Myocyte (in vitro differentiated cells): ENCODE measurements at regions not wholly inside any gene's neighbourhood (a gene's known extent, or its start where the extent isn't known, plus 50 kb on each side); places are given as distances from the start of the nearest gene placed in this dataset.
"Not testable (repeated sequence)": the region's sequence is repeated elsewhere in the genome, so short reads cannot be mapped to it uniquely, and the experiment has no call there.

ENCODE experiments used
- DNase-seq: peaks from one replicate; pipeline ENCODE4 v3.0.0-alpha.2; 2012; ENCODE audit warnings: low read depth

- no peak for DNase-seq
Measured at GRCh38 chr3:178217479-178217878, 318.8 kb upstream of the KCNMB2 start.

DNA sequence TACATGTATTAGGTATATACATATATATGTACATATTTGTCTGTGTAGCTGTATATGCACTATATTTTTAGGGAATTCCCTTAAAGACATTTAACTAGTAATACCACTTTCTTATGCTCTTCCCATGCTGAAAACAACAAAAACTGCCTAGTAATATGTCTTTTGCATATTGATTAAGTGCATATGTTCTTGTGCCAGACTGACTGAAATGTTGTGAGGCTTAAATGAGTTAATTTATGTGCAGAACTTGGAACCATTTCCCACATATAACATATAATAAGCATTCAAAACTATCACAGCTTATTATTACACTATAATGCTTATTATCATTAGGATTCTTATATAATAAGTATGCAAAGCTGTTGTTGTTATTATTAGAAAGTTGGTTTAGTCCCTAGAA, 318.0 kb upstream of the KCNMB2 start:
- DNase-seq: no peak

DNA sequence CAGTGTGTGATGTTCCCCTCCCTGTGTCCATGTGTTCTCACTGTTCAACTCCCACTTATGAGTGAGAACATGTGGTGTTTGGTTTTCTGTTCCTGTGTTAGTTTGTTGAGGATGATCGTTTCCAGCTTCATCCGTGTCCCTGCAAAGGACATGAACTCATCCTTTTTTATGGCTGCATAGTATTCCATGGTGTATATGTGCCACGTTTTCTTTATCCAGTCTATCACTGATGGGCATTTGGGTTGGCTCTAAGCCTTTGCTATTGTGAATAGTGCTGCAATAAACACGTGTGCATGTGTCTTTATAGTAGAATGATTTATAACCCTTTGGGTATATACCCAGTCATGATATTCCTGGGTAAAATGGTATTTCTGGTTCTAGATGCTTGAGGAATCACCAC, 316.6 kb upstream of the KCNMB2 start:
- DNase-seq: not testable (repeated sequence)

DNA sequence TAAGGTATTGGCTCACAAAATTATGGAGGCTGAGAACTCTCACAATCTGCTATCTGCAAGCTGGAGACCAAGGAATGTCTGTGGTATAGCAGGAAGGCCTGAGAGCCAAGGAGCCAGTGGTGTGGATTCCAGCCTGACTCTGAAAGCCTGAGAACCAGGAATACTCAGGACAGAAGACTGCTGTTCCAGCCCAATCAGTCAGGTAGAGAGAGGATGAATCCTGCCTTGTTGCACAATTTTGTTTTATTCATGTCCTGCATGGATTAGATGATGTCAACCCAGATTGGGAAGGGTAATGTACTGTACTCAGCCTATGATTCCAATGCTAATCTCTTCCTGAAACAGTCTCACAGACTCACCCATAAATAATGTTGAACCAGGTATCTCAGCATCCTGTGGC, 312.4 kb upstream of the KCNMB2 start:
- DNase-seq: peak; percentile 37

DNA sequence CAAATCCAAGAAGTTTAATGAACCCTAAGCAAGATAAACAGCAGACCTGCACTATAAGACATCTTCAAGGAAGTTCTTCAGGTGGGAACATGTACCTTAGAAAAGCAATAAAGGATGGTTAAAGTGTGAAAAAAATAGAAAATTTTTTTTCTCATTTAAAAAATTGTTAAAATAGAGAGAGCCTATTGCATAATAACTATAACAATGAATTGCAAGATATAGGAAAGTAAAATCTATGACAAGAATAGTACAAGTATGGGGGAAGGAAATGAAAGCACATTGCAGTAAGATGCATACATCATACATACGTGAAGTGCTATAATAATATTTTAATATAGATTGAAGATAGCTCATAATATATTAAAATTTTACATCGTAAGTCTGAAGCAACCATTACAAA, 310.1 kb upstream of the KCNMB2 start:
- DNase-seq: no peak

- no peak for DNase-seq
Measured at GRCh38 chr3:178231645-178232044, 304.6 kb upstream of the KCNMB2 start.

DNA sequence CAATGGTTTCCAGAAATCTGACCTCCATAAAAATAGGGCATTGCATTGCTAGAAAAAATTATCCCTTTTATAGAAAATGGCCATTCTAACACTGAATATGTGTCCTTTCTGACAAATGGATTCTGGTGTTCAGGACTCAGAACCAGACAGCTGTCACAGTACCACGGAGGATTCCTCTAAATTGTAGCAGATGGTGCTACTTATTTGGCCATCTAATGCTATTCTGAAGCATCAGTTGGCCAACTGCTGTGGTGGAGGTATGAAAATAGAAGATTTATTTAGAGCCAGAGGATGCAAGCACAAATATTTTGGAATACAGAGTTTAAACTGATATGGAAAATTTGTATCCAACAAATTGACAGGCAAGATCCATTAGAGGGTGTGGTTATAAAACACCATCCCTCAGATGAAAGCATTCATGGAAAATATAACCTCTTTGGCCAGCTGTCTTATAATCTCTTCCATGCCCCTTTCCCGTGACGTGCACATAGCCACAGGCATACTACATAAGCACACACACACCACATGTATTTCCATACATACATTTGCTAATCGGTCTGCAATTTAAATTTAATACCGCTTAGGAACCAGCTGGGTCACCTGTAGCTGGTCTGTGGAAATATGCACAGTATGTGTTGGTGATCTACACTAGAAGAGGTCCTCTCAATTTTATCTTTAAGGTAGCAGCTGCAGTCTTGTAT, 302.7 kb upstream of the KCNMB2 start:
- peak; percentile 67 for DNase-seq

DNA sequence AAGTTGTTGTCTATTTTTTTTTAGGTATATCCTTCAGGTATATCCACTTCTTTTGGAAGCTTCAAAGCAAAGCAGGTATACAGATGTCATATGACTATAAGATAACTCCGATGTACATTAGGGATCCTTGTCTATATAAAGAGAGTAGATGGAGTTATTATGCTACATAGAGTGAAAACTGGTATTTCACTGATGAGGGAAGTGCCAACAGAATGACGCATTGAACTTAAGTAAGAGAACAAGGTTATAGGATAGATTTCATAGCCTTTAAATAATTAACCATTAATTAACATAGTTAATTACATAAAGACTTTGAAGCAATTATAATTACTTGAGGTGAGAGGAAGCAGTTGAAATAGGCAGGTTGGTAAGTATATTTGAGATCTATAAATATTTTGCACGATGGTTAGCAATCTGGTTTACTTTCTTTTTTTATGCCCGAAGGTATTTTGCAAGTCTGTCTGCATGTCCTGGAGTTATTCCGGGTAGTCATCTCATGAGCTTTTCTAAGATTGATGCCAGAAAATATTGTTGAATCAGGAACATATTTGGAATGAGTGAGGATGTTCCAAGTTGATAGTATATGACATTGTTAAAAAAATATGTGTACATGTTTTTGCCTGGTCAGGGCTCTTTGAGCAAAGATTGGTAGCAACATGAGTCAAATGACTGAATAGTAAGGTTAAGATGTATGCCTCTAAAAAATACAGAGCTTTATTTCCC, 299.5 kb upstream of the KCNMB2 start:
- DNase-seq: peak; percentile 17

GRCh38 chr3:178238179-178238578, 298.1 kb upstream of the KCNMB2 start:
- DNase-seq: no peak

DNA sequence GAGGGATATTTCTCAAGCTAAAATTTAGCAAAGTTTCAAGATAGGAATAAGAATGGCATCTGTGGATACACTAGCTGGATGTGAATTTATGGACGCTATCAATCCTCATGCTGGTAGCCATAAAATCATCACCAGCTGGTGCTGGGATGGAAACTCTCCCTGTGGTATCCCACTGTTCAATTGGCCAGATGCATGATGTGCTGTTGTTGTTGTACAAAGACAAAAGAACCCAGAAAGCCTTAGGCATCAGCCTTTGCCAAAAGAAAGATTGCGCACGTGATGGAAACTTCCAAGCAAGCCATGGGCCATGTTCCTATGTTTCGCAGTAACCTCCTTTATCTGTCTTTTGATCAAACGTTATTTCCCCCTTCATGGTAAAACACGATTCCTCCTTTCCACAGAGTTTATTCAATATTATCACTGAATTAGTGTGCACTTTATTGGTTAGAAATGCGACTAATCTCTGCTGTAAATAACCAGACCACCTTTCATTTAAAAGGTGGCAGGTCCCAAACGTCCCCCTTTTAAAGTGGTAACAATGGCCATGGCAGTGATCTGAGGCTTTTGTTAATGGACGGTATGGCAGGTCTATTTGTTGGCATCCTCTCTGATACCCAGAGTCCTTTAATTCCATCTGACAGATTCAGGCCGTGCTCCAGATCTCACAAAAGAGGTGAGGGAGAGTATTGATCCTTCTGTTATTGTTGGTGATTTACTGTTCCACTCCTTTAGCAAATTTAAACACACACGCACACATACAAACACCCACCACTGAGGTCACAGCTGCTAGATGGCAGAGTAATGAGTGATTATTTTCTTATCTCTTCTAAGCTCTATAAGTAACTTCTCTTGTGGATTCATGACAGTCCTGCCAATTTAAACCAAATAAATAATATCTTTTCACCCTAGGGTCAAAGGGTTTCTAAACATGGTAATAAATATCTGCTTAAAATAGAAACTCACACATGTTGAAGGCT, 291.2 kb upstream of the KCNMB2 start:
- peak; percentile 33 for DNase-seq

GRCh38 chr3:178246004-178246403, 290.2 kb upstream of the KCNMB2 start:
- no peak for DNase-seq

DNA sequence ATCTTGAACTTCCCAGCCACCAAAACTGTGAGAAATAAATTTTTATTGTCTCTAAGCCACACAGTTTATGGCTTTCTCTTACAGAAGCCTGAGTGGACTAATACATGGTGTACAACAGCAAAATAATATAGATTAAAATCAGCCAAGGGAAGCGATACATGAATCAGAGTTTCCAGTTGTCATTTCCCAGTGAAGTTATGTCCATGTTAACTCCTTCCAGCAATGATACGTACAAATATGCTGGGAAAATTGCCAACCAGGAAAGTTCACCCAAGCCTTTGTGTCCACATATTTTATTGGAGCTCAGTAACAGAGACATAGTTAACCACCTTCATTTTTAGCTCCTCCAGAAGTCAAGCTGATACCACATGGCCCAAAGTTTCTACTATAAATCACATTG, 280.9 kb upstream of the KCNMB2 start:
- no peak for DNase-seq

- no peak for DNase-seq
Measured at GRCh38 chr3:178257491-178257890, 278.7 kb upstream of the KCNMB2 start.

GRCh38 chr3:178258121-178258520, 278.1 kb upstream of the KCNMB2 start:
- no peak for DNase-seq

DNA sequence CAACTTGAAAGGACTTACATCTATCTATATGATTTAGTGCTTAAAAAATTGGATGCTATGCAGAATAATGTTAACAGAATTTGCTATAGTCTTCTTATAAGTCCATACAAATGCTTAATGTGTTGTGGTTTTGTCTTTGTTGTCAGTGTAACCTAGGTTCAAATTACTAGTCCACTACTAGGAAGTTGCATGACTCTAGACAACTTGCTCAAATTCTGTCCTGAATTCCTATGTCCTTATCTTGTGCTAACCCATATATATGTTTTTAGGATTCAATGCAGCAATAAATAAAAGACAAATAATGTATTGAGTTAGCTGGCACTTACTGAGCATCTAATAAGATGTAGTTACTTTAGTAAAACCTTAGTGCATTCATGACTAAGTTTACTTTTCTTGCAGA, 276.5 kb upstream of the KCNMB2 start:
- DNase-seq: no peak

GRCh38 chr3:178260887-178261565, 275.2 kb upstream of the KCNMB2 start:
- no peak for DNase-seq

DNA sequence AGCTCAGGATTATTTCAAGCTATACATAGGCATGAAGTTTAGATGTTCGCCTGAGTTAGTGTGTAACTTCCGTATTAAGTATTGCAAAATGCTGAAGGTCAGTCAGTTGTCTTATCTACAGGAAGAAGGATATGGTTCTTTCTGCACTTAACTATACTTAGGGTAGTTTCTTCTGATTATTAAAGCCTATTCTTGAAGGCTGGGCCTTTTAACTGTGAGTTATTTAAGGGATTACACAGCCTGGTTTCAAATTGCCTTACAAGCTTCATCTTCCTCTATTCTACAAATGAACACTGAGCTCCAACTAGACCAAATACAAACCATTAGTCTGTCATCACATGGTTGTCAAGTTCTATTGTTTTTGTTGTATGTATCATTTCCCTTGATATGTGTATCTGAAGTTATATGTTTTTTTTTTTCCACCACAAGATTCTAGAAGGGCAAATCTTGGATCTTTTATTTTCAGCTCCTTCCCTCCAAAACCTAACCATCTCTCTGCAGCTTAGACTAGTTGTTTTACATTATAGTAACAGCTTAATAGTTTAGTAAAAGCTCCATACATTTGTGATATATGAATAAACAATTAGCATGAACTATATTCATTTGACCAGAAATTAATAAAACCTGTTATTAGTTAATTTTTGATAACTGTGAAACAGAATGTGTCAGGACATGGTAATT, 272.9 kb upstream of the KCNMB2 start:
- no peak for DNase-seq

DNA sequence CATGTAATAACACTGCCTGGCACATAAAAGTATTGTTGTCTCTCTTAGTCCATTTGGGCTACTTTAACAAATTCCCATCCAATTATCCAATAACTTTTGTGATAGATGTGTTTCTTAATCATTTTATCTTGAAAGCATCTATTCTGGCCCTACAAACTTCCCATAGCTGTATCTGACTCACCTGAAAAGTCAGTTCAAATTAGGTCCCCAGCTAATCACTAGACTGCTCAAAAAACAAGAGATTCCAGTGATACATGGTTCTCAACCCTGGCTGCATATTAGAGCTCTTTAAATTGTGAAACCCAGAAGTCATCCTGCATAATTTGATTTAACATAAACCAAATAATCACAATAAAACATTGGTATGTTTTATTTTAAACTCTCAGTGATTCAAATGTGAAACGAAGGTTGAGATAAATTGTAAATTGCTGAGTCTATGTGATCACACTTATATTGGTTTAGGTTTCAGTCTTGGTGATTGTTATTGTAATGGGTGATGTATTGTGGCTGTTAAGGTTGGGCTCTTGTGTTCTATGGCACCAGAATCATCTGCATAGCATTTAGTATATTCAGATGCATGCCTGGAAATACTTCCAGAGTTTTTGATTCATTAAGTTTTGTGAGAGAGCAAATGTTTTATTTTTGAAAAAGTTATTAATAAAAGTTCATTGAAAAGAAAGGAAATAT, 268.9 kb upstream of the KCNMB2 start:
- DNase-seq: no peak

DNA sequence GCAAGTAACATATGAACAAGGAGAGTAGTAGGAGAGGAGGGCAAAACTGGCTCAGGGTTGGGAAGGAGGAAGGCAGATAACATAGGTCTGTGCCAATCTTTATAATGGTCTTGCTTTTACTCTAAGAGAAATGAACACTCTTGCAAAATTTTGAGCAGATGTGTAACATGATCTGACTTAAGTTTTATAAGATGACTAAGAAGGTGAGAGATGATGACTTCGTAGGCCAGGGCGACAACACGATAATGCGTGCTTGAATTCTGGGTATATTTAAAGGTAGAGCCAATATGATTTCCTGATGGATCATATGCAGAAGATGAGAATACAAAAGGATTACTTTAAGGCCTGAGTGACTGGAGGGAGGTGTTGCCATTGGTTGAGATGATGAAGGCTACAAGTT, 265.4 kb upstream of the KCNMB2 start:
- DNase-seq: no peak

DNA sequence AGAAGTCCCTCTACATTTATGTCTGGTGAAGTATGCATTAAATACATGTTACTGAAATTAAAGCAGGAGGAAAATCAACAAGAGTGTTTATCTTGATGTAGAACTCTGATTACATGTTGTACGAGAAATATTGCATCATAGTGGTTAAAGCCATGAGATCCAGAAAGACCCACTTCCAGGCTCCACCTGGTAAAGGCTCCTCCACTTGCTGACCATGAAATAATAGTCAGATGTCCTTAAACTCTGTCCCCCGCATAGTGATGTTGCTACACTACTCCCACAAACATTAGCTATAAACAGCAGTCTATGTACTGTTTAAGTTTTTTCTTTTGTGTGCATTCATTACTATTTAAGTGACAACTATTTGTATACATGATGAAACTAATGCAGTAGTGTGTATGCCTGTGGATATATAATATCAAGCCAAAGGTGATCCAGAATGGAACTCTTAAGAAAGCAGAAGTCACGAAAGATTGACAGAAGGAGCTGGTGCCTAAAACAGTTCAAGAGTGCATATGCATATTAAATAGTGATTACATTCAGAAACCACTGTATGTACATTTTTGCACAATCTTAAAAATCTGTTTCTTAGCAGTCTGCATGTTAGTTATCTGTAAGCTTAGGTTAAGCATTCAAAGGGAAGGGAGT, 264.4 kb upstream of the KCNMB2 start:
- DNase-seq: no peak
